DMS153 treated with DMSO at 0.1 percent for 48 hours (cell line): ENCODE measurements at regions not wholly inside any gene's neighbourhood (a gene's known extent, or its start where the extent isn't known, plus 50 kb on each side); places are given as distances from the start of the nearest gene placed in this dataset.

Experiments used
- DNase-seq: peaks from one replicate; lab custom pipeline; 2025; ENCODE audit not compliant: unreplicated experiment; lab: John Stamatoyannopoulos, UW

GRCh38 chr18:43875511-43875910 lies 598.2 kb upstream of the SYT4 start:
- DNase-seq, result no peak

GRCh38 chr18:43876286-43876685 lies 599.0 kb upstream of the SYT4 start:
- no peak for DNase-seq

DNA sequence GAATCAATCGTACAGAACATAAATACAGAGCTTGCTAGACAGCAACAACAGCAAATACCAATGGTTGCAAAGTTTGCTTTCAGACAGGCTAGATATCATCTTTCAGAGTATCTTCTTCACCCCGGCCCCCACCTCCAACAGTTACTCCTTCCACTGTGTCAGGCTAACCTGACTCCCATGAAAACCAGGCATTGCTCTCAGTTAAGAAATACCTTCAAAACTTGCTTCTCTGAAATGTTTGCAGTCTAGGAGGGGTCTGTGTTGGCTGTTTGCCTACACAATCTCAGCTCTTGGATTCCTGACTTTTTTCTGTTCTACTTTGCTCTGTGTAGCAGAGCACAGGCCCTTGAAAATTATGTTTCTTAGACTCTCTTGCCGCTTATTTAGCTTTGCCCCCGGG lies 599.5 kb upstream of the SYT4 start:
- no peak for DNase-seq

- DNase-seq, result no peak
Observed at GRCh38 chr18:43877616-43878321, 600.5 kb upstream of the SYT4 start.

GRCh38 chr18:43879415-43879814 lies 602.1 kb upstream of the SYT4 start:
- no peak for DNase-seq

GRCh38 chr18:43882358-43883055 lies 605.2 kb upstream of the SYT4 start:
- no peak for DNase-seq

- DNase-seq, result no peak
Observed at GRCh38 chr18:43883886-43884285, 606.6 kb upstream of the SYT4 start.

GRCh38 chr18:43886341-43886740 lies 609.1 kb upstream of the SYT4 start:
- DNase-seq, result no peak

GRCh38 chr18:43887491-43887890 lies 610.2 kb upstream of the SYT4 start:
- no peak for DNase-seq

DNA sequence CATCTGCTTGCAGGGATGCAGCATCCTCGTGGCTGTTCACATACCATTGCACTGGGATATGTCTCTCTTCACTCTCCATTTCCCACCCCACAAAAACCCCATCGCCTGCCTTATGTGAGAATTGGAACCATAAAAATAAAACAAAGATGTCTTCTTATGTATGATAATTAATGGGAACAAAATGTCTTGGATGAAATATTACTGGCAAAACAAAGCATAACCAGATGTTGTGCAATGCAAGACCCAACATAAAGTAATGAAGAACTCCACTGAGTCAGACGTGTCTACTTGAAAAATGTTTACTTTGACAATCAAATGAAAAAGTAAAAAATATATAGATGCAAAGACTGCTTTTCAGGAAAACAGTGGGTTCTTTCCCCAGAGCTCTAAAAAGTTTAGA lies 611.3 kb upstream of the SYT4 start:
- DNase-seq, result no peak

GRCh38 chr18:43893001-43893637 lies 615.8 kb upstream of the SYT4 start:
- no peak for DNase-seq

DNA sequence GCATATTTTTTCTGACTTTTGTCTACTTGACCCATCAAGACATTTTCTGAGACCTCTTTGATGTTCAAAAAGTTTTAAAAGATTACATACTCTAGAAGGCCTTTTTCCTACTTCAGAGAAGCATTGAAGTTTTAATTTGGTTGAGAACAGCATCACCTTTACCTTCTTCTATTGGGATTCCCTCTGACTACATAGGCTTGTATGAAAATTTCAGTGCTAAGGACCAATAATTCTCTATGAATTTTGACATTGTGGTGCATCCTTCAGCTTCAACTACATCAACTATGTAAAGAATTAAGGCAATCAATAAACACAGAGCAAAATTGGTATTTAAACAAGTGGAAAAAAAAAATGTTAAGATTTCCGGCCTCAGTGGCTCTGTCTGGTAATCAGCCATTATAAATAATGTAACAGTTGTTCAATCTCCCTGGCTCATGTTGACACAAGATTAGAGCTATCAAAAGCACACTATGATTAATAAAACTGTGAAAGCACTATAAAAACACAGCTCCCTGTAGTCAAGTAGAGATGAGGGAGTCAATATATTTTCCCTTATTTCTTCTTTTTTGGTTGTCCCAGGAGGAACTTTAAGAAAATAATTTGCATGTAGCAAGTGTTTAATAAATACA lies 627.0 kb upstream of the SYT4 start:
- DNase-seq, result no peak

DNA sequence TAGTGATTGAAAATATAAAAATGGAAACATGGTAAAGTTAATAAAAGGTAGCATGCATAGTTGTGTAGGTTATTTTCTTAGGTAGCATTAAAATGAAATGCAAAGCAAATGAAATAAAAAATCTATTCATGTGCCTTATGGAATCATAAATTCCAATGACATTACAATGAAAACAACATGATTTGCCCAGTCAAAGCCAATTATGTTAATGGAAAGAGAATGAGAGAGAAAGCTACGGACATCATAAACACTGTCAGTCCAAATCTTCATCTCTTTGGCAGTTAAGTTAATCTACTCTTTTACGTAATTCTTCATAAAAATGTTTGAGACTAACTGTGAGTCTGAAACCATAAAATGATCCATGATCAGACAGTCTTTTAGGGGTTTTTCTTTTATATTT lies 636.7 kb upstream of the SYT4 start:
- no peak for DNase-seq

GRCh38 chr18:43916984-43917383 lies 639.7 kb upstream of the SYT4 start:
- no peak for DNase-seq

- DNase-seq, result no peak
Observed at GRCh38 chr18:43917520-43917919, 640.2 kb upstream of the SYT4 start.

- DNase-seq, result peak; percentile 48
Observed at GRCh38 chr18:43919551-43919950, 642.3 kb upstream of the SYT4 start.

- peak; percentile 32 for DNase-seq
Observed at GRCh38 chr18:43931439-43931838, 654.1 kb upstream of the SYT4 start.

DNA sequence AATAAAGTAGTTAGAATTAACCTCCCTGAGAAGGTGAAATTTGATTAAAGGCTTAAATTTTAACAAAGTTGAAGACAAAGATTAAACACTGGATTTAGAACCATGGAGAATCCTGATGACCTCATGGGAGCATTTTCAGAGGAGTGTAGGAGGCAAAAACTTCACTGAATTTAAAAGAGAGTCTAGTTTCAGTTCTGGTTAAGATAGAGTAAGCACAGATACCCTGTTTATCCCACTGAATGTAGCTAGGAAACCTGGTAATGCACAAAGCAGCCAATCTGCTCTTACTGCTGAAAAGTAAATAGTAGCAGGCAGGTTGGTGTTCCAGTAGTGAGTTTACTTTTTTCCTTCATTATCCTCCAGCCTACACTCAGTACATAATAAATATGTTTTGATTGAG lies 654.9 kb upstream of the SYT4 start:
- peak; percentile 48 for DNase-seq

DNA sequence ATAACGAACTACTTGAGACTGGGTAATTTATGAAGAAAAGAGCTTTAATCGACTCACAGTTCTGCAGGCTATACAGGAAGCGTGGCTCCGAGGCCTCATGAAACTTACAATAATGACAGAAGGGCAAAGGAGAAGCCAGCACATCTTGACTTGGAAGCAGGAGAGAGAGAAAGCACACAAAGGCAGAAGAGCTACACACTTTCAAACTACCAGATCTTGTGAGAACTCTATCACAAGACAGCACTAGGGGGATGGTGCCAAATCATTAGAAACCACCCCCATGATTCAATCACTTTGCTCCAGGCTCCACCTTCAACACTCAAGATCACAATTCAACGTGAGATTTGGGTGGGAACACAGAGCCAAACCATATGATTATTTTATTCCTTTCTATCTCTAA lies 655.9 kb upstream of the SYT4 start:
- DNase-seq, result no peak

- DNase-seq, result no peak
Observed at GRCh38 chr18:43934322-43934721, 657.0 kb upstream of the SYT4 start.

DNA sequence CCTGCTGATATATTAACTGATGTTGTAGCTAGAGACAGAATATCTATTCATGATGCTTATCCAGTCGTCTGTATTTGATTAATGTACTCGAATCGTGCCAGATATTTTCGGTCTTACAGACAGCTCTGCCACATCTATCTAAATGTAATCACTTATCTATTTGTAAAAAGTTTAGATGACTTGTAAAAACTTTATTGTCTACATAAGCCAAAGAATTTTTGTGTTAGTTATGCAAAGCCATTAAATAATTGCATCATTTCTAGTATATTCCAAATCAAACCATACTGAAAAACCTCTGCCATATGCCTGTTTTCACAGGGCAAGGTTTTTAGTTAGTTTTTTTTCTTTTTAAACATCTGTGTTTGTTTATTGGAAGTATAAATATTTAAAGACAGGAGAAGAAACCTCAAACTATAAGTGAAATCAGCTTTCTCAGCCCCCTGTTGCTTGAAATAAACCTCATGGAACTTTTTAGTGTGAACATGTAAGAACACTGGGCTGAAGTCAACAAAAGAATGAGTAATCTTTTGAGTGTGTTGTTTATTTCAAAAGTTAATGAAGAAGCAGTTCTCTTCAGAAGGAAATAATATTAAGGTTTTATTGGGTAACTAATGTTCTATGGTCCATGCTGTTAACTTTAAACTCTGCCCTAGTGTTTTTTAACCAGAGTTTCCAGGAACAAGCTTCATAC lies 657.6 kb upstream of the SYT4 start:
- DNase-seq, result no peak
